ENCODE measurements at regions not wholly inside any gene's neighbourhood (a gene's known extent, or its start where the extent isn't known, plus 50 kb on each side); places are given as distances from the start of the nearest gene placed in this dataset.

DNA sequence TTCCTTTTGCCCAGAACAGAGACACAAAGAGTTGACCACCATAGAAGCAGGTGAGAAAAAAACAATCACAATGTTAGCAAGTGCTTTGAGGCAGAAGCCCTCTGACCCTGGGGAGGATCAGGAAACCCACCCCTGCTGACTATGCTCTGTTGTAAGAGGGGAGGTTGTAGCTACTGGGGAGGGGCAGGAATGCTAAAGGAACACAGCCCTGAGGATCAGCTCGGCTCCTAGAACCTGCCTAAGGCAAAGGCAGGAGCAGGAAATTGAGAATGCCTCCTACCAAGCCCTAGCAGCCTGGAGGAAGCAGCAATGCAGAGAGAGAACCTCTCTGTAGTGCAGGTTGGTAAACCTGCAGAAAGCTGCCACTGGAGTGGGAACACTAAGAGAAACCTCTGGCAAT is 624.0 kb upstream of the KLF12 start:
- TF ChIP-seq CTCF (IDR thresholded peaks at IDR 0.05): no peak
- Histone ChIP-seq H3K4me1 (no peaks in the 10 kb centered on the region), H3K4me3 (no peak overlapping the region), H3K9me3 (no peaks in the 10 kb centered on the region), H3K27ac (no peak overlapping the region), H3K36me3 (no peaks in the 10 kb centered on the region), H3K27me3 (ENCODE audit: low read depth) (no peaks in the 10 kb centered on the region)
- intact Hi-C loops (cut with DNase I): no loop called here
- DNase-seq (no peak), ATAC-seq (no peak)

- ATAC-seq (no peak), DNase-seq (no peak)
- Histone ChIP-seq H3K27ac (no peak overlapping the region), H3K4me1 (no peaks in the 10 kb centered on the region), H3K4me3 (no peak overlapping the region), H3K27me3 (ENCODE audit: low read depth) (no peaks in the 10 kb centered on the region), H3K9me3 (no peaks in the 10 kb centered on the region), H3K36me3 (no peaks in the 10 kb centered on the region)
- TF ChIP-seq CTCF (IDR thresholded peaks at IDR 0.05): no peak
- intact Hi-C loops (cut with DNase I): no loop called here
Observed at GRCh38 chr13:74755065-74755464, 620.9 kb upstream of the KLF12 start.

- intact Hi-C loops (cut with DNase I): no loop called here
- Histone ChIP-seq H3K27ac (no peak overlapping the region), H3K4me1 (no peaks in the 10 kb centered on the region), H3K36me3 (no peaks in the 10 kb centered on the region), H3K27me3 (ENCODE audit: low read depth) (no peaks in the 10 kb centered on the region), H3K9me3 (no peaks in the 10 kb centered on the region), H3K4me3 (no peak overlapping the region)
- TF ChIP-seq CTCF (IDR thresholded peaks at IDR 0.05): no peak
- ATAC-seq: no peak
- no peak for DNase-seq
Observed at GRCh38 chr13:74751739-74752138, 617.5 kb upstream of the KLF12 start.

- H3K4me3 ChIP-seq: no peak overlapping the region
- DNase-seq (no peak), ATAC-seq (no peak)
- intact Hi-C loops (cut with DNase I): no loop called here
- no peak overlapping the region for H3K27ac ChIP-seq
- no peak for TF ChIP-seq CTCF (IDR thresholded peaks at IDR 0.05)
- H3K4me1 ChIP-seq: no peaks in the 10 kb centered on the region
- H3K36me3 ChIP-seq: no peaks in the 10 kb centered on the region
- no peaks in the 10 kb centered on the region for H3K9me3 ChIP-seq
- H3K27me3 ChIP-seq (ENCODE audit: low read depth): no peaks in the 10 kb centered on the region
Observed at GRCh38 chr13:74747186-74747955, 613.2 kb upstream of the KLF12 start.

GRCh38 chr13:74743992-74744391 is 609.8 kb upstream of the KLF12 start:
- Histone ChIP-seq H3K36me3 (no peaks in the 10 kb centered on the region), H3K27me3 (ENCODE audit: low read depth) (no peaks in the 10 kb centered on the region), H3K27ac (no peak overlapping the region), H3K9me3 (no peaks in the 10 kb centered on the region), H3K4me1 (no peaks in the 10 kb centered on the region), H3K4me3 (no peak overlapping the region)
- no peak for ATAC-seq
- DNase-seq: no peak
- TF ChIP-seq CTCF (IDR thresholded peaks at IDR 0.05): no peak
- intact Hi-C loops (cut with DNase I): no loop called here

All from lower lobe of right lung (tissue), 2 donors.